ENCODE measurements at regions not wholly inside any gene's neighbourhood (a gene's known extent, or its start where the extent isn't known, plus 50 kb on each side); places are given as distances from the start of the nearest gene placed in this dataset.

- TF ChIP-seq CTCF (IDR thresholded peaks at IDR 0.05) = no peak
- no peak for TF ChIP-seq POLR2AphosphoS5 (IDR thresholded peaks at IDR 0.05)
- no peak for TF ChIP-seq POLR2A (IDR thresholded peaks at IDR 0.05)
- no peak for TF ChIP-seq EP300 (IDR thresholded peaks at IDR 0.05; ENCODE audit: low read depth)
Measured at GRCh38 chr3:96213393-96213792, 601.0 kb upstream of the EPHA6 start.

All from transverse colon (tissue), 4 donors.